GM12874 (cell line): ENCODE measurements at regions not wholly inside any gene's neighbourhood (a gene's known extent, or its start where the extent isn't known, plus 50 kb on each side); places are given as distances from the start of the nearest gene placed in this dataset.

ENCODE experiments used
- CTCF ChIP-seq: IDR thresholded peaks from 2 replicates; pipeline ENCODE4 v1.5.1; 2011; ENCODE audit warnings: low read depth, mild to moderate bottlenecking, control low read depth, low read length, moderate library complexity; ENCODE audit not compliant: insufficient read depth

GRCh38 chr5:74123929-74124328 is 497.9 kb downstream of the ARHGEF28 start:
- no peak for TF ChIP-seq CTCF

GRCh38 chr5:74122979-74123590 is 497.1 kb downstream of the ARHGEF28 start:
- no peak for TF ChIP-seq CTCF

- TF ChIP-seq CTCF, result no peak
Measured at GRCh38 chr5:74122175-74122574, 496.2 kb downstream of the ARHGEF28 start.

- no peak for TF ChIP-seq CTCF
Measured at GRCh38 chr5:74120585-74120984, 494.6 kb downstream of the ARHGEF28 start.

- no peak for TF ChIP-seq CTCF
Measured at GRCh38 chr5:74118071-74118470, 492.1 kb downstream of the ARHGEF28 start.

GRCh38 chr5:74116984-74117383 is 491.0 kb downstream of the ARHGEF28 start:
- no peak for TF ChIP-seq CTCF

- no peak for TF ChIP-seq CTCF
Measured at GRCh38 chr5:74116266-74116665, 490.3 kb downstream of the ARHGEF28 start.

- no peak for TF ChIP-seq CTCF
Measured at GRCh38 chr5:74113927-74114326, 487.9 kb downstream of the ARHGEF28 start.
